ENCODE measurements at regions not wholly inside any gene's neighbourhood (a gene's known extent, or its start where the extent isn't known, plus 50 kb on each side); places are given as distances from the start of the nearest gene placed in this dataset.

DNA sequence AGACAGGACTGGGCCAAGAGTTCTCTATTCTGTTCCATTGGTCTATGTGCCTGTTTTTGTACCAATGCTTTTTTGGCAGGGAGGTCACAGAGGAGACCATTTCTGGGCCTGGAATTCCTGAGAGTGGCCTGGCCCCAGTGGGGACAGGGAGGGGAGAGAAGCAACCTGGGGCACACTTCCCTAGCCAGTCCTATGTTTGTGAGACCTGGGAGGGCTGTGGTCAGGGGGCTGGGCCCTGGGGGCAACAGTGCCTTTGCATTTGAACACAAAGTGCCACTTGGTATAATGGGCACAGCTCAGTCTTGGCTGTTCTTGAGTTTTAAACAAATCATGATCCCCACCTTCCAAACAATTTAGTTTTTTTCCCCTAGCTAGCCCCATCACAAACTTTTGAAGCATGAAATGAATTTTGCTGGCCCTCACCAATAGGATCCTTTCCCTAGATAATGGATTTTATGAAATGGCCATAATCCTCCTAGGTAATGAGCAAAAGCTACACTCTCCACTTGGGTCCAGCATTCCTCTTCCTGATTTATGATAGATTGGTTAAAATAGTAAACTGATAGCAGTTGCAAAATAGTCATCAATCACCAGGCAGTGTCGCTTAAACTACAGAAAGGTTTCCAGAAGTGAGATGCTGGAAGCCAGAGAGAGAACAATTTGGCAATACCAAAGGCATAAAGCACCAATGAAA lies 133.5 kb downstream of the GLI2 start:
- intact Hi-C loops (cut with DNase I) = no loop called here
- no peak for TF ChIP-seq POLR2A (IDR thresholded peaks at IDR 0.05)
- TF ChIP-seq, protein P1, sequence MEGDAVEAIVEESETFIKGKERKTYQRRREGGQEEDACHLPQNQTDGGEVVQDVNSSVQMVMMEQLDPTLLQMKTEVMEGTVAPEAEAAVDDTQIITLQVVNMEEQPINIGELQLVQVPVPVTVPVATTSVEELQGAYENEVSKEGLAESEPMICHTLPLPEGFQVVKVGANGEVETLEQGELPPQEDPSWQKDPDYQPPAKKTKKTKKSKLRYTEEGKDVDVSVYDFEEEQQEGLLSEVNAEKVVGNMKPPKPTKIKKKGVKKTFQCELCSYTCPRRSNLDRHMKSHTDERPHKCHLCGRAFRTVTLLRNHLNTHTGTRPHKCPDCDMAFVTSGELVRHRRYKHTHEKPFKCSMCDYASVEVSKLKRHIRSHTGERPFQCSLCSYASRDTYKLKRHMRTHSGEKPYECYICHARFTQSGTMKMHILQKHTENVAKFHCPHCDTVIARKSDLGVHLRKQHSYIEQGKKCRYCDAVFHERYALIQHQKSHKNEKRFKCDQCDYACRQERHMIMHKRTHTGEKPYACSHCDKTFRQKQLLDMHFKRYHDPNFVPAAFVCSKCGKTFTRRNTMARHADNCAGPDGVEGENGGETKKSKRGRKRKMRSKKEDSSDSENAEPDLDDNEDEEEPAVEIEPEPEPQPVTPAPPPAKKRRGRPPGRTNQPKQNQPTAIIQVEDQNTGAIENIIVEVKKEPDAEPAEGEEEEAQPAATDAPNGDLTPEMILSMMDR (IDR thresholded peaks at IDR 0.05) = no peak
- H3K4me3 ChIP-seq = no peak overlapping the region
- peaks cover 5 to 9% of the 10 kb centered on the region in 2 donors for H3K4me1 ChIP-seq (replicated peaks in 1 of 2)
- H3K27me3 ChIP-seq = no peaks in the 10 kb centered on the region
- WGBS, 4 donors = 43 to 61% (median 47%) methylated on average over 1 of the region's 1 CpG
- H3K36me3 ChIP-seq (replicated peaks in 1 of 2) = no peaks in the 10 kb centered on the region
- DNase-seq = no peak
- no peaks in the 10 kb centered on the region for H3K9me3 ChIP-seq (replicated peaks in 1 of 3)
- H3K27ac ChIP-seq = peak overlapping the region in 1 of 5 donors; percentile 92

DNA sequence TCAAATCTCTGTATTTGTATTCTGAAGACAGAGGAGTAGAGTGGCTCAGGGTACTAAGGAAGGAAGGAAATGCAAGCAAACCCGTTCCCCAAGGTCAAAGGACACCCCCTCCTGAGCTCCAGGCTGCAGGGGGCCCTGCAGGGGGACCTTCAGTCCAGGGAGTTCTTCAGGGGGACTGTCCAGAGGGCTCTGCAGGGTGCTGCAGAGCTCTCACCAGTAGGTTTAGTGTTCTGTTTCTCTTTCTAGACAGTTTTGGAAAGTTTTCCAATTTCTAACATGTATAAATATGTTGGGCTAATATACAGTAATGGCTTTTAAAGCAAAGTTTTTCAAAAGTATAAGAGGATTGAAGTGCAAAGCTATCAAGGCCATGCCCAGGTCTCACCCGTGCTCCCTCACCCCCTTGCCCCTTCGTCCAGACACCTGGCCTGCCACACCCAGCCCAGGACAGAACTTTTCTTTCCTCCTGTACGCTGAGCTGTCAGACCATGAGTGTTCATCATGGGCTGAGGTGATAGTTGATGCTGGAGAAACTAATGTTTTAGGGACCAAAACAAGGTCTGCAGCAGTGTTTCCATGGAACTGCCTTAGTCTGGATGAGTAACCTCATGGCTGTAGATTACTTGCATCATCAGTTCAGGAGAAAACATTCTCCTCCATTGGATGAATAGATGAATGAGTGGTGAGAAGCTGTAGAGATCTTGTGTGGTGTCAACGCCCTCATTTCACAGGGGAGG lies 134.2 kb downstream of the GLI2 start:
- peaks cover 5 to 9% of the 10 kb centered on the region in 2 donors for H3K4me1 ChIP-seq (replicated peaks in 1 of 2)
- WGBS, 4 donors = 60 to 76% (median 70%) methylated on average over 5 of the region's 5 CpGs

DNA sequence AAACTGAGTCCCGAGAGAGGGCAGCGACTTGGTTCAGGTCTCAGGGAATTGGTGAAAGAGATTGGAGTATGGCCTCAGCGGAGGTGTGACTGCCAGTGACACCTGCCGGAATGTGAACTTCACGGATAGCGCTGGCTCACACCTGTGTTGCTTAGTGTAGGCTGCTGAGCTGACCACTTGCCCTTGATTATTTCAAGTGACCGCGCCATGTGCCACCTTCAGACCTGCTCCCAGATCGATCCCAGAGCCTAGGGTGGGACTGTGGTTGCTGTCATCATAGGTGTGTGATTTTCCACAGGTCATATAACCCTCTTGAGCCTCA lies 134.8 kb downstream of the GLI2 start:
- intact Hi-C loops (cut with DNase I) = no loop called here
- no peak for TF ChIP-seq POLR2A (IDR thresholded peaks at IDR 0.05)
- TF ChIP-seq, protein P1 (IDR thresholded peaks at IDR 0.05) = no peak
- H3K4me3 ChIP-seq = no peak overlapping the region
- peaks cover 5 to 9% of the 10 kb centered on the region in 2 donors for H3K4me1 ChIP-seq (replicated peaks in 1 of 2)
- H3K27me3 ChIP-seq = no peaks in the 10 kb centered on the region
- H3K36me3 ChIP-seq (replicated peaks in 1 of 2) = no peaks in the 10 kb centered on the region
- H3K9me3 ChIP-seq (replicated peaks in 1 of 3) = no peaks in the 10 kb centered on the region
- 95 to 97% (median 97%) methylated on average over 6 to 9 of the region's 9 CpGs for WGBS, 4 donors
- H3K27ac ChIP-seq = no peak overlapping the region
- DNase-seq = no peak

More for the DNA sequence above, 134.2 kb downstream of the GLI2 start:
- intact Hi-C loops (cut with DNase I) = no loop called here
- Histone ChIP-seq H3K36me3 (replicated peaks in 1 of 2) (no peaks in the 10 kb centered on the region), H3K27ac (no peak overlapping the region), H3K9me3 (replicated peaks in 1 of 3) (no peaks in the 10 kb centered on the region), H3K27me3 (no peaks in the 10 kb centered on the region), H3K4me3 (no peak overlapping the region)
- DNase-seq = no peak
- TF ChIP-seq POLR2A (IDR thresholded peaks at IDR 0.05) = no peak
- TF ChIP-seq, protein P1 (IDR thresholded peaks at IDR 0.05) = no peak

DNA sequence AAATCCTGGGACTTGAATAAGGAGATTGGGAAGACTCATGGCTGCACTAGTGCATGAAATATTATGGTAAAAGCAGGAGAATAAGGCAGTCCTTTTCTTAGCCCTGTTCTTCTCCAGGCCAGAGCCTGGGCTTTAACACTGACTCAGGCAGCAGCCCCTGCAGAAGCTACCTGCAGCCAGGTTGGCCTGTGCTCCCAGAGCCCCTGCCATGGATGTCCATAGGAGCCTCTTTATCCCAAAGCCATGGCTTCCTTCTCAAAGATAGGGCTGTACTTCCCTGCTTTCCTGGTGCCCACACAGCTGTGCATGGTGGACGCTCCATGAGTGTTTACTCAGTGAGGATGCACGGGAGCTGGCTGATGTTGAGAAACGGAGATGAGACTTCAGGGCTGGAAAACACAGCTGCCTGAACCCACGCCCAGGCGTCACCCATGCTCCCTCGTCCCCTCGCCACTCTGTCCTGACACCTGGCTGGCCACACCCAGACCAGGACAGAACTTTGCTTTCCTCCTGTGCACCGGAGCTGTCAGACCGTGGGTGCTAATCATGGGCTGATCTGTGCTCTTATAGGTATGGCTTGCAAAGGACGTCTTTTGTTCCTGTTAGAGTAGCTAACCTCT lies 135.5 kb downstream of the GLI2 start:
- WGBS, 4 donors = 91 to 95% (median 92%) methylated on average over 6 to 10 of the region's 10 CpGs
- H3K4me1 ChIP-seq (replicated peaks in 1 of 2) = peaks cover 5 to 9% of the 10 kb centered on the region in 2 donors
- DNase-seq = no peak

More for the DNA sequence above, 135.5 kb downstream of the GLI2 start:
- Histone ChIP-seq H3K36me3 (replicated peaks in 1 of 2) (no peaks in the 10 kb centered on the region), H3K27ac (no peak overlapping the region), H3K4me3 (no peak overlapping the region), H3K9me3 (replicated peaks in 1 of 3) (no peaks in the 10 kb centered on the region), H3K27me3 (no peaks in the 10 kb centered on the region)
- TF ChIP-seq, protein P1 (IDR thresholded peaks at IDR 0.05) = no peak
- TF ChIP-seq POLR2A (IDR thresholded peaks at IDR 0.05) = no peak
- intact Hi-C loops (cut with DNase I) = no loop called here
